GM18909 (cell line): ENCODE measurements at regions not wholly inside any gene's neighbourhood (a gene's known extent, or its start where the extent isn't known, plus 50 kb on each side); places are given as distances from the start of the nearest gene placed in this dataset.
"Not testable (repeated sequence)": the region's sequence is repeated elsewhere in the genome, so short reads cannot be mapped to it uniquely, and the experiment has no call there.

Experiments used
- ATAC-seq: cut with Tn5 transposase; IDR thresholded peaks from one replicate; pipeline ENCODE4 v1.9.1; 2021; ENCODE audit warnings: mild to moderate bottlenecking; ENCODE audit not compliant: unreplicated experiment, poor library complexity

DNA sequence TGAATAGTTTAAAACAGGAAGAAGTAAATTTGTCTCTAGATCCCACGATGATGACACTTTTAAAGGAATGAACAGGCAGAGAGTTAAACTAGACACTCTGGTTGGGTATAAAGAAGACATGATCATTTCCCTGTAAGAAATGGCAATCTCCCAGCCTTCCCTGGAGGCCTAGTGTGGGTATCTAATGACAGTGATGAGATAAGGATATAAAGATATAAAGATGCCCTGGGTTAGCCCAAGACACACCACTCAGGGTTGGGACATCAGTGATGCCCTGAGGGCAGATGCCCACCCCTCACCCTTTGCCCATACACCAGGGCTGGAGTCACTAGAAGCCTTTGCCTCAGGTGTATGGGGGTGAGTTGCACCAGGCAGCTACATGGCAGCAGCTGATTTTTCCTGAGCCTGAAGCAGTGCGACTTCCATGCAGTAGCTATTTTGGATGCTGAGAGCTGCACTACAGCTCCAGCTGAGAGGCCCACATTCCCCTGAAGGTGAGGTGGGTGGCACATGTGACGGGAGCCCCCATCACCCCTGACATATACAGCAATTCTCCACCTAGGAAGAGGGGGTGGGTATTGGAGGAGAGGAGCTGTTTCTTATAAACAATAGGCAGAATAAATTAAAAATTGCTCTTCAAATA, 177.5 kb downstream of the NDFIP2 start:
- ATAC-seq = no peak

DNA sequence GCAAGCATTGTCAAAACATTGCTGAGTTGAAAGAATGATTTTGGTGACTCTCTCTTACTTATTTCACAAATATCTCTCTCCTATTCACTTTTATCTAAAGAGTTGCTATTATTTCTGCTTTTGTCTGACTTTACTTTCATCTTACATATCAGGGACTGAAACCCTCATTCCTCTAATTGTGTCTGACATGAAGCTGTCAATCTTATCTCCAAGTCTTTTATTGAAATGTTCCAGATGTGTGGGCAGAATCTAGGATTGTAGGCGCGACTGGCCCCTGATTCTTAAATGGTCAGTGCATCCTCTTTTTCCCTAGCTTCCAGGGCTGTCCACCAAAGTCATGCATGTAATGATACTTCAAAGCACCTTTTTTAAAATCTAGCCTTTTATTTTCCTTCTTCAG, 174.6 kb downstream of the NDFIP2 start:
- no peak for ATAC-seq

DNA sequence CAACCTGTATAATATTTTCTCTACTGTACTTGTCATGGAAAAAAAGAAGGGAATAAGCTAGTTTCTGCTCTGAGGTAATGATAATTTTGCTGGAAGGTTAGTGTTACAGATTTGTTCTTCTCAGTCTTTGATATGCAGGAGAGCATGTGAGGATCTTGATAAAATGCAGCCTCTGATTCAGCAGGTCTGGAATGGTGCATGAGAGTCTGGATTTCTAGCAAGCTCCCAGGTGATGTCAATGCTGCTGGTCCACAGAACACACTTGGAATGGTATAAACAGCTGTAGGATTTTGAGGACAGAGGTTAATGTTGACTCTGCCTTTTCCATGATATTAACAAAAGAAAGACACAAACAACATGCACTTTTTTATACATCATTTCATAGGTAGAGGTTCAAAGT, 173.6 kb downstream of the NDFIP2 start:
- no peak for ATAC-seq

DNA sequence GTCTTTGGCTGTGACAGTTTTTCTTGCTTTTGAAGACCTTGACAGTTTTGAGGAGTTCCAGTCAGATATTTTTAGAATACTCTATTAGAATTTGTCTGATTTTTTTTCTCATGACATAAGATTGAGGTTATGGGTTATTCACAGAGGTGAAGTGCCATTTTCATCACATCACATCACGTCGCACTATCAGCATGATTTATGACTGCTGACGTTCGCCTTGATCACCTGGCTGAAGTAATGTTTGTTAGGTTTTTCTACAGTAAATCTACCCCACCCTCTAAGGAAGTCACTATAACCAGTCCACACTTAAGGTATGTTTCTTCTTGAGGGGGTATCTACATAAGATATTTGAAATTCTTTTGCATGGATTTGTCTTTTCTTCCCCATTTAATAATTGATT, 169.7 kb downstream of the NDFIP2 start:
- ATAC-seq = no peak

DNA sequence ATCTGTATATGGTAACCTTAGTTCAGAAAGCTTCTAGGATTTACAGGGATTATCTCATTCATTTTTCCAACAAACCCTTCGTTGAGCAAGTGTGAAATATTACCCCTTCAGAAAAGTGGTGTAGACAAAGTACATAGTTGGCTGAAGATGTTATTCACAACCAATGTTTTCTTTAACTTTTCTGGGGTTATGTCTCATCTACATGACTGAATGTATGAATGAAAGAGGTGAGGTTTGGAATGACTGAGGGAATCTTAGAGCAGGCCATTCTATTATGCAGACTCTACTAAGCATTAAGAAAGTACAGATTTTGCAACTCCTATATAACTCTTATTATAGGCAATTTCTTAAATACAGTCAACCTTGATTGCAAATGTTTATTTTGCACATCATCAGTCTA, 167.2 kb downstream of the NDFIP2 start:
- no peak for ATAC-seq

DNA sequence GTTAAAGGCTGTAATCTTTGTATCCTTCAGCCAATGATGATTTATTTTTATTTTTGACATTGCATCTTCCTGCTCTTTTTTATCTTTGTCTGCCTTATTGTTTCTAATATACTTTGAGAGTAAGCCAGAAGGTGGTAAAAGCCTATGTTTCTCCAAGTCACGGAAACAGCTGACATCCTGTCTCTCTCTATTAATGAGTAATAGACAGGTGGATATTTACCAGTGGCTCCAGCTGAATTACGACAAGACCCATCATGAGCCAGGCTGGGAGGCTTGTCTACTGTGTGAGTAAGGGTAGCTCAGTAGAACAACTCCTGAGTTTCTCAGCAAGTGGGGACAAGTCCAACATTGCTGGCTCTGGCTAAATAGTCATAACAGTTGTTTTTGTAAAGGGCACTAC, 166.6 kb downstream of the NDFIP2 start:
- ATAC-seq = no peak

DNA sequence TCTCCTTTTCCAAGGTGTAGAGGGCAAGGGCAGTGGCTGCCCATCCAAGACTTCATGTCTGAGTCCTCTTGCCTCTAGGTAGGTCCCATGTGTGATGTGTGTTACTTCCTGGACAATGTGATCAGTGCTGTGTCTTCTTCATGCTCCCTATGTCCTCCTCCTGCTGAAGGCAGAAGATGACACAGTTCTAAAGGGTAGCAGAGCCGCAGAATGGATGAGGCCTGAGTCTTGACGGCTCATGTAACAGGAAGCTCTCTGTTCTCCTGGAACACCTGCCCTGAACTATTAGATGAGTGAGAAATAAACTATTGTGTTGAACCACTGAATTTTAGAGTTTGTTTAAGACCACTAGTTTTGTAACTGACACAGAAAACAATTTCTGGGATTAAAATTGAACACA, 165.9 kb downstream of the NDFIP2 start:
- ATAC-seq = no peak

DNA sequence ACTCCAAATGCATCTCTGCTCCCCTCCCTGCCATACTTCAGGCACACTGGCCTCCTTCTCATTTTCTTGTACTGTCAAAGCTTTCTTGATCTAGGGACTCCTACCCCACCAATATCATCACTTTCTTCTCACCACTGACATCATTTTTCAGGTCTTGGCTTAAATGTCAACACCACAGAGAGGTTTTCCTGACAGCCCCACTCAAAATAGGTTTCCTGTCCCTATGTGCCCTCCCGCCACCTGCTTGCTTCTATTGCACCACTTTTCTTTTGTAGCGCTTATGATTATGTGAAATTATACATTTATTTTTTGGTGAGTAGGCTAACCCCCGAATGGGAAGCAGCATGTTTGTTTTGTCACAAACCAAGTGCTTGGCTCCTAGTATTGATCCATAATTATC, 164.6 kb downstream of the NDFIP2 start:
- ATAC-seq = no peak

DNA sequence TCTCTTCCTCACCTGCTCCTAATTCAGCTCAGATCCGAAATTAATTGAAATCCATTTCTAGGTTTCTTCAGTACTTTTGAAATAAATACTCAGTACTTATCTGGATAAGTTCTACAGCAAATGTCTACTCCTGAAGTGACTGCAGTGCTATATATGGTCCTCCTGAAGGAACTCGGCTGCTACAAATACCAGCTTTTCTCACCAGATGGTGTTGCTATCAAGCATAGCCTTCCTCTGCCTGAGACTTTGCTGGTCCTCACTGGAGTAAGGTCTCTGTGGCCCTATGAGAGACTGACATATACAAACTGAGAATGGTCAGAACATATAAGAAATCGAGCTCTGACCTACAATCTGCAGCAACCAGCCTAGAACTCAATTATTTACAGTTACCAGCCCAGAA, 161.6 kb downstream of the NDFIP2 start:
- ATAC-seq = no peak

DNA sequence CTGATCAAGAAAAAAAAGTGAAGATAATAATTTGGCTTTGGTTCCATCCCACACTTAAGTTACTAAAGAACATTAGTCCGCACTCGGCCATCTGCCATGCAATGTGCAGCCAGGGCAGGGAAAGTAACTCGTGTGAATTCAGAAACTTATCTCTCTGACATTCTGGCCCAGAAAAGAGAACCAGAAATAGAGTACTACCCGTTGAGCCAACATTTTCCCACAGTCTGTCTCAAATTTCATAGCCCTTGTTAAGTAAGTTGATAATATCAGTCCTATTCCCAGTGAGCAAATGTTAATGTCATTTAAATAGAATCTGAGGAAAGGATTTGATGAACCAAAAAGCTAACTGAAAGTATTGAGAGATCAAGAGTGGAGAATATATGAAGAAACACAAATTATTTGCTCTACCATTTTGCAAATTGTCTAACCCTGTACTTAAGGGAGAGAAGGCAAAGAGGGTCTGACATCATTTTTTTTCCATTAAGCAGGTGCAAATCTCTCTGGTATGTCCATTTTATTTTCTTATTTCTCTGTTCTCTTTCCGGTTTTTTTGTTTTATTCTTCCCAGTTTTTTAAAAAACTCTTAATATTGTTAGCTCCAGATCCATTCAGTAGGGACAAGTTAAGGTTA, 156.3 kb downstream of the NDFIP2 start:
- ATAC-seq = no peak

DNA sequence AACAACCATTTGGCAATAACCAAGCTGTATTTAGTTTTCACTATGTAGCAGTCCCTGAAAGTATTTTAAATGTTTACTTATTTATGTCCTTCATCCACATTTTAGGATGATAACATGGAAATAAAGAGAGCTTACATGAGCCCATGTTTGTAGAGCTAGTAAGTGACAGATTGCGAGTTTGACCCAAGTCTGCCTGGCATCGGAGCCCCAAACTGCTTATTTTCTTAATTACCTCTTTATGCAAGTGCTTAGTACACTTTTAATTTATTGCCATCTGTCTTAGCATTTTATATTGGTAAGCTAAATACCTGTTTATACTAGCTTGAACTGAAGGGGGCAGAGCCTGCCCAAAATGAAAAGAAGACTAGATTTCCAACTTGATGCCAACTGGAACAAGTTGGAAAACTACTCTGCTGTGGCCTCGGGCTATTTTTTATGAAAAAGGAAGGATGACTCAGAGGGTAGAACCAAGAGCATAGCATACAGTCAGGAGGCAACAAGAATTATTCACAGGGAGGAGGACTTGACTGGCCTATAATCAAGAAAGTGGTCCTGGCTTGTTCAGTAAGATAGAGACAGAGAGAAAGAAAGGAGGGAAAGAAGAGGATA, 150.2 kb downstream of the NDFIP2 start:
- ATAC-seq = no peak

DNA sequence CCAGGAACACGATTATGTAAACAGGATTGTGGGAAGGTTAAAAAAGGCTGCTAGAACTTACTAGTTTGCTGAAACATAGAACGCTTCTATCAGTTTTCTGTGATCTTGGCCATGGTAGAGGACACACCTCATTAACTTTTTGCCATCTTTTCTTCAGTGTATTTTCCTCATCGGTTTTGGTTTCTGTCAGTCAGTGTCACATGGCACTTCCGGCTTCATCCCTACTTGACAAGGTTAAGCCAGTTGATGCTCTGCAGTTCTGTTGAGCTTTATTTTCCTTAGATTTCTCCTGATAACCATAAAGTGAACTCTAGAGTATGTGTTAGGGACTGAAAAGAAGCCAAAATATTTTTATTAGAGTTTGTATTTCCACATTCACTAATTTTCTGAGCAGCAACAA, 147.5 kb downstream of the NDFIP2 start:
- no peak for ATAC-seq

DNA sequence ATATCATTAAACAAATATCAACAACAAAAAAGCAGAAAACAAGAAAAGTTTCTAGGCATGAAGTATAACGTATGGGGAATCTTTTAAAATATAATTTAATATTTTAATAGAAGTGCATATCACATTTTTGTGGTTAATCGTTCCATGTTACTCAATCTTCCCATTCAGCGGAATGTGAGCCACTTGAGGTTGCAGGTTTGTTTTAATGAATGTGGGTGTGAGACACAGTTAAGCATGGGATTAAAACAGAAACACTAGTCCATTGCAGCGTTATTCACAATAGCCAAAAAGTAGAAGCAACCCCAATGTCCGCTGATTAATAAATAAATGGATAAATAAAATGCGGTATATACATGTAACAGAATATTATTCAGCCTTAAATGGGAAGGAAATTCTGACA, 146.0 kb downstream of the NDFIP2 start:
- ATAC-seq = no peak

DNA sequence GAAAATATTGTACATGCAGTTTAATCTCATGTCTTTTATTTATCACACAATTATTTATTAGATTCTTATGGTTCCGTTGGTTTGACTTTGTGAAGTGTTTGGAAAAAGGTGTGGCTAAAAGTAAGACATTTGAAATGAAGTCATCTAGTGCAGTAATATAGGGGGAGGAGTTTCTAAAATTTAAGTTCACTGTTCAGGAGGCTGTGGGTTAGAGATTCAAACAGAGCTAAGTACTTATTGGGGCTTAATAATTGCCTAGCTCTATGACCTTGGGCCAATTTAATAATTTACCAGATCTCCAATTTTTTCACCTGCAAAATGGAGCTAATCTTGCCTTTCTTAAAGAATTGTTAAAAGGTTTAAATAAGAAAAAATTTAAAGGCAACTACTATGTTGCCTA, 144.6 kb downstream of the NDFIP2 start:
- peak; percentile 48 for ATAC-seq

DNA sequence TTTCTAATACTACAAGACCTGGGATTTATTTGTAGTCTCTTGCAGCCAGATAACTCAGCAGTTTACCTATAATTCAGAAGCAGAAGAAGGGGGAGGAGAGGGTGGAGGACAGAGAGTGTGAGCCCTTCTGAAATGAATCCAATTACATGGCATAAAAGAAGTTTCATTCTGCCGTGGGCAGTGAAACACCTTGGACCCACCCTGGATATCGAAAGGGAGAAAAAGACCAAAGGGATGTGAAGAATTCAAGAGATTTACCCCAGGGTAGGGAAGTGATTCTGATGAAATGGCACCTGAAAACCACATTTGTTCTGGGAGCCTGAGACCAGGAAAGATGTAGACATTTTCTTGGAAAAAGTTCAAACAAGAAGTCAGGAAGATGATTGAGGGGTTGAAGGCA, 140.9 kb downstream of the NDFIP2 start:
- no peak for ATAC-seq

DNA sequence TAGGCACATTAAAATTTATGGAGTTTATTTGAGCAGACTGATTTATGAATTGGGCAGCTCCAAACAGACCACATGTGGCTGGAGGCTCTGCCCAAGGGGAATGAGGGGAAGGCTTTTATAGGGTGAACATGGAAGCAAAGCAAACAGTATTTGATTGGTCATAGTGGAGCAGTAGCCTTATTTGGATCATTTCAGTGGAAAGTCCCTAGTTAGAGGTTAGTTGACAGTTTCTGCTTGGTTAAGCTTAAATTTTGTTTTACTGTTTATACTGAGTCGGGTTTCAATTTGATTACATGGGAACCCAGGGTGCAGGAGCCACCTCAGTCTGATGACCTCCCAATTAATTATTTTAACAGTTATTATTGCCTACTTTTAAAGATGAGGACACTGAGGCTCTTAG, 140.5 kb downstream of the NDFIP2 start:
- ATAC-seq = peak; percentile 50

DNA sequence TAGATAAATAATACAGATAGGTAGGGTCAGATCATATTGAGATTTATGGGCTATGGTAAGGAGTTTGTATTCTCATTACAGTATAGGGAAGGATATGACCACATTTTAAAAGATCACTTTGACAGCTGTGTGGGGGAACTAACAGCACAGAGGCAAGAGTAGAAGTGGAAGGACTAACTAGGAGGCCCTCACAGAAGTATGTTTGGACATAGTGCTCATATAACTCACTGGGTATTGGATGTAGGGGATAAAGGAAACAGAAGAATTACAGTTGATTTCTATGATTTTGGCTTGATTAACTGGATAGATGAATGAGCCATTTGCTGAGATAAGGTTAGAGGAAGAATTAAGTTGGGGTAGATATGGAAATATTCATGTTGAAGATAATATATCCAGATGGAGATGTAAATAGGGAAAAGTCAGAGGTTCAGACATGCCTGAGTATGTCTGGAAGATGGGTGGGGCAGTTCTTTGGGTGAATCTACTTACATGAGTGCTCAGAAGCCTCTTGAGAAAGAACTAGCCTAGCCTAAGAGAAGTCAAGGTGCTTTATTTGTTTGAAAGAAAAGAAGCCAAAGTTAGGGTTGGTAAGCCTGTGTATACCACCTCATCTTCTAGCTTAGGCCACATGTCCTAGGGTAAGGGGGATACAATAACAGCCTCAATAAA, 133.4 kb downstream of the NDFIP2 start:
- ATAC-seq = no peak

DNA sequence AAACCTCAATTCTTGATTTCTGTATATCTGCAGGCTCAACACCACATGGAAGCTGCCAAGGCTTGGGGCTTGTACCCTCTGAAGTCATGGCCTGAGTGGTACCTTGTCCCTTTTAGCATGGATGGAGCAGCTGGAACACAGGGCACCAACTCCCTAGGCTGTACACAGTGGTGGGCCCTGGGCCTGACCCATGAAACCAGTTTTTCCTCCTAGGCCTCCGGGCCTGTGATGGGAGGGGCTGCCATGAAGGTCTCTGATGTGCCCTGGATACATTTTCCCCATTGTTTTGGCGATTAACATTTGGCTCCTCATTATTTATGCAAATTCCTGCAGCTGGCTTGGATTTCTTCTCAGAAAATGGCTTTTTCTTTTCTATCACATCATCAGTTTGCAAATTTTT, 131.6 kb downstream of the NDFIP2 start:
- ATAC-seq = no peak

DNA sequence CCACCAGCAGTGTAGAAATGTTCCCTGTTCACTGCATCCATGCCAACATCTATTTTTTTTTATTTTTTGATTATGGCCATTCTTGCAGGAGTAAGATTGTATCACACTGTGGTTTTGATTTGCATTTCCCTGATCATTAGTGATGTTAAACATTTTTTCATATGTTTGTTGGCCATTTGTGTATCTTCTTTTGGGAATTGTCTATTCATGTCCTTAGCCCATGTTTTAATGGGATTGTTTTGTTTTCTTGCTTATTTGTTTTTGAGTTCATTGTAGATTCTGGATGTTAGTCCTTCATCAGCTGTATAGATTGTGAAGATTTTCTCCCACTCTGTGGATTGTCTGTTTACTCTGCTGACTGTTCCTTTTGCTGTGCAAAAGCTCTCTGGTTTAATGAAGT, 126.9 kb downstream of the NDFIP2 start:
- not testable (repeated sequence) for ATAC-seq
